HG02610 (cell line): ENCODE measurements at regions not wholly inside any gene's neighbourhood (a gene's known extent, or its start where the extent isn't known, plus 50 kb on each side); places are given as distances from the start of the nearest gene placed in this dataset.
A peak's percentile ranks its signal among the peaks of the same experiment; 100 is the strongest.

Experiments
- ATAC-seq: cut with Tn5 transposase; IDR thresholded peaks from one replicate; pipeline ENCODE4 v1.9.1; 2021; ENCODE audit warnings: mild to moderate bottlenecking, moderate library complexity; ENCODE audit not compliant: unreplicated experiment

DNA sequence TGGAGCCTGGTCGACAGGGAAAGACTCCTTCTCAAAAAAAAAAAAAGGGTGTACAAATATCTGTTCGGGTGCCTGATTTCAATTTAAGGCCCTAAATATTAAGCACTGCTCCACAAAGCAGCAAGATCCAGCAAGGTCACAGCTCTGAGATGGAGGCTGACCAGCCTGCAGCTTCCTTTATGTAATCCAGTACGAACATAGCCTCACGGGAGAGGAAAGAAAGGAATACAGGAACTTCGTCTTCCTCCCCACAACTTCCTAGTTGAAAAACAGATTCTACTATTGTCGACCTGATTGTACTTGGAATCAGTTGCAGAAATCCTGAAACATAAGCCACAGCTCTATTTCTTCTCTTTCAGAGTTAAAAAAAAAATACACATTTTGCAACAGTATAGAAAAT is 53.5 kb upstream of the TBC1D9 start:
- ATAC-seq = no peak

GRCh38 chr4:140808256-140808655 is 52.1 kb upstream of the TBC1D9 start:
- ATAC-seq = no peak

- peak; percentile 80 for ATAC-seq
Observed at GRCh38 chr4:140807491-140808252, 51.5 kb upstream of the TBC1D9 start.

DNA sequence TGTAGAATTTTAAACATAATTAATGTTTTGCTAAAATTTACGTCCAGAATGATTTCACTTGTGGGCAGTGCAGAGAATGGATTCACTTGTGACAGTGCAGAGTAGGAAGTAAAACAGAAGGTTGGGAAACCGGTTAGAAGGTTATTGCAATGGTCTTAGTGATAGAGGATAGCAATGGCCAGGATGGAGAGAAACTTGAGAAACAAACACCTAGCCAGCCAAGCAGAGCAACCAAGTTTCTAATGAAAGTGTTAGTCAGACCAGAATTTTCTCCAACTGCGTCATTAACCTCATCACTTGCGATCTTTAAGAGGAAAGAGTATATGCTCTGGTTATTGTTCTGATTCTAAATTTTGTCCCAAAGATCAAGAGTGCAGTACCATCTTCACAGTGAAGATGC is 50.0 kb upstream of the TBC1D9 start:
- peak; percentile 74 for ATAC-seq
